Left forelimb (tissue), 1 donor: ENCODE measurements at regions not wholly inside any gene's neighbourhood (a gene's known extent, or its start where the extent isn't known, plus 50 kb on each side); places are given as distances from the start of the nearest gene placed in this dataset.

Experiments used
- DNase-seq: peaks from one replicate; pipeline ENCODE4 v3.0.0-alpha.2; 2018; ENCODE audit warnings: low spot score

DNA sequence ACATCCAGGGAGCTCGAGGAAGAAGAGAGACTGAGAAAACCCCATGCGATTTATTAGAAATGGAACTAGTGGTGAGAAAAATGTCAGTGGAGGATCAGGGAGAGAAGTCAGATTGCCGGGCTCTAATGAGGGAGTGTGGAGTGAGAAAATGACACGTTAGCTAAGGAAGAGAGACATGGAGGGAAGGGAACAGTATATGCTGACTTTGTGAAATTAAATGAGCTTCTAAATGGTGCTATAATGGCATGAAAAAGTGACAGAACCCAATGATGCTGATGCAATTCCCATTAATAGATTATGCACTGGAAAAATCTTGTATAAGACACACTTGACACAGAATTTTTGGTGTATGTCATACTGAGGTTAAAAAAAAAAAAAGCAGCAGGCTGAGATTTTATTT lies 112.6 kb downstream of the HSPH1 start:
- DNase-seq = no peak

- no peak for DNase-seq
These were observed 113.2 kb downstream of the HSPH1 start for GRCh38 chr13:31048521-31048920.

DNA sequence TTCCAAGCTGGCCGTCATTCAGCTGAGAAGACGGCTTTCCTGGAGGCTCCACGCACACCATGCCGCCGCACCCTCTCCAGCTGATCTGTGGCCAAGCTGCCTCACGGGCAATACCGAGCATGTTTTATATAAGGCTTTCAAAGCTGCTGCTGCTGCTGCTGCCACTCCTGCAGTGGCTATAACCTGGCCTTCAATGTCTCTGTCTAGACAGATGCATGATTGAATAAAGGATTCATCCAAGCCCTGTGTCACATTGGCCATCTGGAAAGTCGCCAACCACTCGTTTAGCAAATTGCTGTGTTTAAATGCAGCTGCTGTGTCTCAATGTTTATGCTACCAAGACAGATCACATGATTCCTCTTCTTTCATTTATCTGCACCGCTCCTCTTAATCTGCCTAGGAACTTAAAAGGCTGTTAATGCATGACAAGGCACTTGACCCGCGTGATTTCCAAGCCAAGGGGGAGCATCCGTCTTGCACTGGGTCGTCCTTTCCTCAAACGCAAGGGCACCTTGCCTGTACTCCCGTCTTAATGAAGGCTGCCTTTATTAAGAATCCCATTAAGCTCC lies 114.3 kb downstream of the TEX26 start:
- DNase-seq = peak; percentile 66

DNA sequence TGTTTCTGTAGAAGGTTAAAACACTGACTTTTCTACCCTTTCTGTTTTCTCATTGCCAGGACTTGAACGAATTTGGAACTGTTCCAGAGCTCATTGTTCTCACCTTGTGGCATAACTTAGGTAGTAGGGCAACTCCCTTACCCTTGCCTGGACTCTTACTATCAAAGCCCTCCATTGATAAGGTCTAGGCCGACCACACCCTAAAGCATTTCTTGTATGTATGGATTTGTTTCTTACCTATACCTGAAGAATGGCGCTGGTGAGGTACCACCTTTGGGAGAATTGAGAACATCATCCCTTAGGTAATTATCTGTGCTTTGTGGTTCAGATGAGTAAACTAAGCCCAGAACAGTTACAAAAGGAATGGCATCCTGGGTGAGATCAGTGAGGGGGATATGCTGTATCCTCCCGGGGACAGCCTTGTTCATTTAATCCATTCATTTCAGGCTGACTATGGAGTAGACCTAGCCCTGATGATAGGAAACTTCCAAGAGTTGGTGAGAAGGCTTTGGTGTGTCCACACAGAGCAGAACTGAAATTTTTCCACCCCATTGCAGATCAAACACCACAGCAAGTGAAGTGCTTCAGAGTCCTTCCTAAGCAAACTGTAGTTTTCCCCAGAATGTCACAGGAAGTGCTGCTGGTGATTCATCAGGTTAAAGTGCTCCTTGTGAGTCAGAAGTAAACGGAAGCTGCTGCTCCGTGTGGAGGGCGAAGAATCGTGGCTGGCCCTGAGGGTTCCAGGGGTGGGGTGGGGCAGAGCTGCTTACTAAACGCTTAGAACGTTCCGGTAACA lies 113.0 kb downstream of the TEX26 start:
- peak; percentile 2 for DNase-seq

- peak; percentile 87 for DNase-seq
These were observed 112.2 kb downstream of the TEX26 start for GRCh38 chr13:31044364-31045285.

- peak; percentile 58 for DNase-seq
These were observed 111.5 kb downstream of the TEX26 start for GRCh38 chr13:31043957-31044356.

DNA sequence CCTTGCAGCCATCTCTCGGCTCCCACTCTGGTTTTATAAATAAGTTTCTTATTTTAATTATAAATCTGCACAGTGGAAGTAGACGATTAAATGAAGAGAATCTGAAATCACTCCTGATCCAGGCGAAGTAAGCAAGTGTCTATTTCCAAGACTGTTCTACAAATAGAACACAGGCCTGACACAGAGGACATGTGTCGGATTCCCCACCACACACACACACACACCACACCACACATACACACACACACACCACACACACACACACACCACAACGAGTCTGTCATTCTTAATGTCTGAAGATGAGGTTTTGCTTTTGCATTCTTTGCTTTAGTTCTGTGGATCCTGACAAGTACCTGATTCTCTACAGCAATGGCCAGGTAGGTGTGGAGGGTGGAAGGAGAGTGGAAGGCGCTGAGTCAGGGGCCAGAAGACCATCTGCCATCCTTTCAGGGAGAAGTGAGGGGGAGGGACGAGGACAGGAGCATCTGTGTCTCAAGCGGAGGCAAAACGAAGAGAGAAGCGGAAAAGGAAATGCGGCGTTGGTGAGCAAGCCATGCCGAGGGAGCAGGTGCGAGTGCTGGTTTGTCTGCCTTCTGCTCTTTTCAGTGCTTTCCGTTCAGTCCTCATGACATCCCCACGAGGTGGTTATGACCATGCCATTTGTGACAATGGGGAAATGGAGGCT lies 110.2 kb downstream of the TEX26 start:
- peak; percentile 59 for DNase-seq

GRCh38 chr13:31042049-31042448 lies 109.6 kb downstream of the TEX26 start:
- peak; percentile 62 for DNase-seq

DNA sequence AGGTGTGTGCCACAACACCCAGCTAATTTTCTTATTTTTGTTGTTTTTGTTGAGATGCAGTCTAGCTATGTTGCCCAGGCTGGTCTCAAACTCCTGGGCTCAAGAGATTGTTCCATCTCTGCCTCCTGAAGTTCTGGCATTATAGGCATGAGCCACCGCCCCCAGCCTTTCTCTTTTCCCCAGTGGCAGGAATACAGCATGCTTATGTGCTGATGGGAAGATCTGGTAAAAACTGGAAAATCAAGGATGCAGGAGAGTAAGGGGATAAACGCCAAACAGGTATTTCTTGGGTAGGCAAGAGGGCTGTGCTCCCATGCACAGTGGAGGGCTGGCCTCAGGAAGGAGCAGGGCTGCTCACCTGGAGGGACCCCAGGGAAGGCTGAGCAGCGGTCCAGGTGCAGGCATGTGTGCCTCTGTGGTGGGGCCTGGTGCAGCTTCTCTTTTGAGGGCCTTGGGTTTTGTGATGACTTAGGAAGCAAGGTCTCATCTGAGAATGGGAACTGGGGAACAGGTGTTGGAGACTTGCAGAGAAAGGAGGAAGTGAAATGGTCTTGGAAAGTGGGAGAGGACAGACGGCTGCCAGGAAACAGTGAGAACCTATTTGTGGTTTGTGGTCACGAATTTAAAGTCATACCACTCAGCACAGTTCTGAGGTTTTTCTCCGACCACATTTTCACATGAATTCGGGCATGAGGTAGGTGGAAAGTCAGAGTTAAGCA lies 106.5 kb downstream of the TEX26 start:
- DNase-seq = peak; percentile 48

DNA sequence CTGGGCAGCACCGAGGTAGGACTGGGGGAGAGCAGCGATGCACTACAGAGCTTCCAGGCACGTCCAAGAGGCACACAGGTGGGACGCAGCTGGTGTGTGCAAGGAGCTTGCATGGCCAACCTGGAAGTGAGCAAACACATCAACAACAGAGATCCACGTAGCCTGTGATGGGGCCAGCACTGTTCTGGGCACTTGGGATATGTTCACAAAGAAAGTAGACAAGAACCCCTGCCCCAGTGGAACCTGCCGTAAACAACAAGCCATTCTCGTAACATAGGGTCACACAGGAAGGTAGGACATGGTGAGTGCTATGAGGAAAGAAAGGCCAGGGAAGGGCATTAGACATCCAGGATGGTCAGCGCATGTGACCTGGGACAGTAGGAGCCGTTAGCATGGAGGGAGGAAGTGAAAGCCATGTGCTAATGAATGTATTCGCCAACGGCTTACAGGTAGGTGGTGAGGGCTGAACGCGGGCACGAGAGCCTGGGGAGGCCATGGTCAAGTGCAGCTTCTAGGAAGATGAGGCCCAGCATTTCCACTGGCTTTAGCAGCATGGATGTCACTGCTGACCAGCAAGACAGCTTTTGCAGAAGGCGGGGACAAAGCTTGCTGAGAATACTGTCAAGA lies 105.5 kb downstream of the TEX26 start:
- peak; percentile 57 for DNase-seq

DNA sequence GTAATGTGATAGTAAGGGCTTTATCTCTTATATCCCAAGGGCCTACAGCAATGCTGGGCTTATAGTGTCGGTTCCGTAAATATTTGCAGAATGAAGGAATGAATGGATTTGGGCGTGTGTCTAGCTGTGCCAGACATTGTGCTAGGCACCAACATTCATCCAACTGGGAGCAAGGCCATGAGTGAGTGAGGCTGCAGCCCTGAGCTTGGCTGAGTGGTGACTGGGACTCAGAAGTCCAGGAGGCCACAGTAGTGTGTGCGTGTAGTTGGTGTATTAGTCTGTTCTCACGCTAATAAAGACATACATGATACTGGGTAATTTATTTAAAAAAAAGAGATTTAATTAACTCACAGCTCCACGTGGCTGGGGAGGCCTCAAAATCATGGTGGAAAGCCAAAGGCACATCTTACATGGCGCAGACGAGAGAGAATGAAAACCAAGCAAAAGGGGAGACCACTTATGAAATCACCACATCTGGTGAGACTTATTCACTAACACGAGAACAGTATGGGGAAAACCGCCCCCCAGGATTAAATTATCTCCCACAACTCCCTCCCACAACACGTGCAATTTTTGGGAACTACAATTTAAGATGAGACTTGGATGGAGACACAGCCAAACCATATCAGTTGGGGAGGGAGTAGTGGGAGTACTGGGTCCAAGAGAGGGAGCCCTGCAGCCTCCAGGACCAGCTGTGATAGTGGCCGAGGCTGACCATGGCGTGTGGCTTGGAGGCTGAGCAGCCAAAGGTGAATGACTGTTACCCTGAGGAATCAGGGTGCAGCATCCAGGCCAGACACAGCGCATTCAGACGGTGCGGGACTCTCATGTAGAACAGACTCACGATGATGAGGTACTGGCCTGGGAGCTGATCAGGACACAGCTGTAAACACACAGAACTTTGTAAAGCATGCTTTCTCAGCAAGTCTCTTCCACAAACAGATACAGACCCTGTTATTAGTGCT lies 104.6 kb downstream of the TEX26 start:
- DNase-seq = peak; percentile 71

- DNase-seq = peak; percentile 68
These were observed 102.9 kb downstream of the TEX26 start for GRCh38 chr13:31035185-31035965.

DNA sequence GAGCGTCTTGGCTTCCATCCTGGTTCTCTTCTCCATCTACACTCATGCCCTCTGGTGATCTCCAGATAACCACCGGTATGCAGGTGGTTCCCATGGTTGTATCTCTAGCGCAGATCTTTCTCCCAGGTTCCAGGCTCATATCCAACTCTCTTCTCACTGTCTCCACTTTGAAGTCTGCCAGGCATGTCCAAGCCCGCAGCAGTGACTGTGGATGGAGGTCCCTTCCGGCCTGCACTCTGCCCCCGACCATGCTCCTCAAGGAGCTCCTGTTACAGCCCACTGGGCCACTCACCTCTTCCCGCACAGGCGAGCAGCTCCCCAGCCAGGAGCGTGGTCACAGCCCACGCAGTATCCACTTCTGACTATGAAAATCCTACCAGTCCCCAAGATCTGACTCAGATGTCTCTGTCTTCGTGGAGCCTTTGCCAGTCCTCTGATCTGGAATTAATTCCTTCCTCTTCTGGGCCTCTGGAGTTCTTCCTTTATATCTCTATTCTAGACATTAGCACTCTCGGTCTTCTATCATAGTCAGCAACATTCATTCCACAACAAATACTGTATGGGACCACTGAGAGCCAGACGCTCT lies 100.2 kb downstream of the TEX26 start:
- DNase-seq = peak; percentile 61

DNA sequence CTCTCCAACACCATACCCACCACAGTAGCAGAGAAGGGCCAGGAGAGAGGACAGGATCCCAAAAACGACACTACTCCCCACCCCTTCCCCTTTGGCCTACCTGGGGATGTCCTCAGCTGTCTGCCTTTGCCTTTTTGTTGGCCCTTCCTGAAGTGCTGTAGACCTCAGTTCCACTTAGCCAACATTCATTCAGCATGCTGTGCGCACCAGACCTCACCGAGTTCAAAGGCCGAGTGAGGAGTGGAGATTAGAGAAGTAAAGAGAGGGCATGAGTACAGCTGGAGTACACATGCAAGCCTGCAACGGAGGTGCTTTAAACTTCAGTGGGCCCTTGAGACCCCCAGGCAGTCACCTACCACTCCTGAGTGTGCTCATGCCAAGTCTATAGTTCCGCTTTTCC lies 99.0 kb downstream of the TEX26 start:
- DNase-seq = peak; percentile 4

DNA sequence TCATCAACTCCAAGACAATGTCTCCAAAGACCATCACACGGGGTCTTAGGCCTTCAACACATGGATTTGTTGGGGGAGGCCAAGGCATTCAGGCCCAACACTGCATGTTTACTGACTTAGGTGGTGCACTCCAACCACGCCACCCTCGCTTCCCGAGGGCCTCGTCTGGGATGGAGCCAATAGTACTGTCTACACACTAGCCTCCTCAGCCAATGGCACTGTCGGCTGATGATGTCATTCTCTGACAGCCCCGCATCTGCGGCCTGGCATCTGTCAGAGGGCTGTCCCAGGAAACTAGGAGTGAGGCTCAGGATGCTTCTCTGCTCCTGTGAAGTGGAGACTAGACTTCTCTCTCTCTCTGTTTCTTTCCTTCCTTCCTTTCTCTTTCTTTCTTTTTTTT lies 96.6 kb downstream of the TEX26 start:
- no peak for DNase-seq

GRCh38 chr13:31027136-31027535 lies 94.7 kb downstream of the TEX26 start:
- no peak for DNase-seq
